ENCODE measurements at regions not wholly inside any gene's neighbourhood (a gene's known extent, or its start where the extent isn't known, plus 50 kb on each side); places are given as distances from the start of the nearest gene placed in this dataset.

GRCh38 chr14:50021261-50022031, 94.9 kb downstream of the VCPKMT start:
- intact Hi-C loops (cut with micrococcal nuclease) = no loop called here
- H3K4me1 Mint-ChIP-seq = peaks cover 18 to 20% of the 10 kb centered on the region in 2 donors
- peaks cover 0 to 11% of the 10 kb centered on the region in 2 donors for H3K9me3 Mint-ChIP-seq
- peak overlapping the region; percentile 79 for H3K4me3 Mint-ChIP-seq
- no peak for TF ChIP-seq CTCF (IDR thresholded peaks at IDR 0.05)
- peak overlapping the region; percentile 17 for H3K27ac ChIP-seq (ENCODE audit: low read length)
- H3K27me3 Mint-ChIP-seq (ENCODE audit: low read depth in 2 of 2) = no peaks in the 10 kb centered on the region
- peak in 2 of 3 donors; percentile 58 to 65 for ATAC-seq
- no peak overlapping the region for H3K4me3 ChIP-seq (ENCODE audit: low read length)
- peak overlapping the region; percentile 80 to 90 for H3K27ac Mint-ChIP-seq
- no peaks in the 10 kb centered on the region for H3K36me3 ChIP-seq (ENCODE audit: control insufficient read depth, insufficient read depth, low read length)
- peak in 1 of 2 donors; percentile 44 for DNase-seq
- WGBS (ENCODE audit: insufficient coverage) = 53% methylated on average over 5 of the region's 5 CpGs
- peaks cover 13% of the 10 kb centered on the region for H3K9me3 ChIP-seq (ENCODE audit: control insufficient read depth, insufficient read depth, low read length)
- peaks cover 7% of the 10 kb centered on the region for H3K36me3 Mint-ChIP-seq
- H3K27me3 ChIP-seq (ENCODE audit: control insufficient read depth, insufficient read depth, low read length) = no peaks in the 10 kb centered on the region
- peaks cover 10% of the 10 kb centered on the region for H3K4me1 ChIP-seq (ENCODE audit: control insufficient read depth, insufficient read depth, low read length)

DNA sequence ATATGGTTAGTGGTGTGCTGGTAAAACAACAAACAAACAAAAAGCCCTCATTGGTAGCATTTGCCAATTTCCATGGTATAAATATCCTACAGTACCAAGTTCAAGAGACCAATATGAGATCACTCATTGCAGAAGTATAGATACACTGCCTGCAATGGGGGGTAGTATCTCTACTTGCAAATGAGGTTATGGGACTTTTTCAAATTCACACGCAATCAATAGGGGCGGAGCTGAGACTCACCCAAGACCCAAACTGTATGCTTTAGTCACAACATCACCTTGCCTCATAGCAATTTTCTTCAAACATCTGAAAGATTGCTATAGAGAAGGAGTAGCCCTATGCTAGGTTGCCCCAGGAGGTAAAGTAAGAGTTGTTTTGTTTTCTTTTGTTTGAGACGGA, 93.7 kb downstream of the VCPKMT start:
- no peak overlapping the region for H3K27ac ChIP-seq (ENCODE audit: low read length)
- Mint-ChIP-seq H3K27ac (no peak overlapping the region), H3K36me3 (peaks cover 7% of the 10 kb centered on the region), H3K9me3 (peaks cover 0 to 11% of the 10 kb centered on the region in 2 donors), H3K4me3 (no peak overlapping the region), H3K4me1 (peaks cover 24 to 25% of the 10 kb centered on the region in 2 donors), H3K27me3 (ENCODE audit: low read depth in 2 of 2) (no peaks in the 10 kb centered on the region)
- no peaks in the 10 kb centered on the region for H3K27me3 ChIP-seq (ENCODE audit: control insufficient read depth, insufficient read depth, low read length)
- peaks cover 13% of the 10 kb centered on the region for H3K9me3 ChIP-seq (ENCODE audit: control insufficient read depth, insufficient read depth, low read length)
- H3K4me1 ChIP-seq (ENCODE audit: control insufficient read depth, insufficient read depth, low read length) = peaks cover 10% of the 10 kb centered on the region
- no peaks in the 10 kb centered on the region for H3K36me3 ChIP-seq (ENCODE audit: control insufficient read depth, insufficient read depth, low read length)
- intact Hi-C loops (cut with micrococcal nuclease) = no loop called here
- ATAC-seq = no peak
- no peak overlapping the region for H3K4me3 ChIP-seq (ENCODE audit: low read length)
- TF ChIP-seq CTCF (IDR thresholded peaks at IDR 0.05) = no peak
- DNase-seq = no peak
- WGBS (ENCODE audit: insufficient coverage) = 100% methylated on average over 2 of the region's 3 CpGs

DNA sequence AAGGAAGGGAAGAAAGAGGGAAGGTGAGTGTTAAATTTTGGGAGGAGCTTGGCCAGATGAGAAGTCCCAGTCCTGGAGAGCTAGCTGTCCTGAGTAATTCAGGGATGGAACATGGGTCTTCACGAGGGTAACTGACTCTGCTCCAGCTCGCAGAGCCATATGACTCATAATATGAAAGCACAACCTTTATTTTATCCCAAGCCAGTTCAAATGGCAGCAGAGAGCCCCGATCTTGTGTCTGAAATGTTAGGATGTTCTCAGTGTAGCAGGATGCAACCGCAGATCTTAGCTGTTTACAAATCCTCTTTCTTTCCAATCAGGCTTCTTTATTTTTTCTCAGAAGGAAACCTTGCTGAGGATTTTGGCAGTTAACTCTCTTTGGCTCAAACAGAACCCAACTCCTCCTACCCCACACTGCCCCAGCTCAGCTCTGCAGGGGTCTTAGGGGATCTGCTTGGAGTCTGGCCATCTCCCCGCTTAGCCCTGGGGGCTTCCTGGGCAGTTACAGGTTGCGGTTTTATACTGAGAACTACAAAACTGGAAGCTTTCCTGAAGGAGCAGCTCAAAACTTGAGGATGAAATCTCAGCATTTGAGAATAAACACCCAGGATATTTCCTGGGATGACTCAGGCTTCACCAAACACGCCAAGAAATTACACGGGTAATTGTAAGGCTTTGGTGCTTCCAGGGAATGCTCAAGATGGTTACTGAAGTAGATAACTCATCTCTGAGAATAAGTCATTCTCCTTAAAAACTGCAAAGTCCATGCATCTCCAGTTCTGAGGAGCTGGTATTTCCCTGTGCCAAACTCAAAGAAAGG, 92.5 kb downstream of the VCPKMT start:
- H3K27ac ChIP-seq (ENCODE audit: low read length) = no peak overlapping the region
- H3K4me3 ChIP-seq (ENCODE audit: low read length) = no peak overlapping the region
- Mint-ChIP-seq H3K27ac (no peak overlapping the region), H3K9me3 (peaks cover 0 to 11% of the 10 kb centered on the region in 2 donors), H3K4me1 (peaks cover 25 to 27% of the 10 kb centered on the region in 2 donors), H3K4me3 (no peak overlapping the region), H3K27me3 (ENCODE audit: low read depth in 2 of 2) (no peaks in the 10 kb centered on the region), H3K36me3 (peaks cover 7% of the 10 kb centered on the region)
- peaks cover 10% of the 10 kb centered on the region for H3K4me1 ChIP-seq (ENCODE audit: control insufficient read depth, insufficient read depth, low read length)
- no peaks in the 10 kb centered on the region for H3K27me3 ChIP-seq (ENCODE audit: control insufficient read depth, insufficient read depth, low read length)
- 97% methylated on average over 8 of the region's 8 CpGs for WGBS (ENCODE audit: insufficient coverage)
- peaks cover 13% of the 10 kb centered on the region for H3K9me3 ChIP-seq (ENCODE audit: control insufficient read depth, insufficient read depth, low read length)
- TF ChIP-seq CTCF (IDR thresholded peaks at IDR 0.05) = no peak
- intact Hi-C loops (cut with micrococcal nuclease) = no loop called here
- ATAC-seq (no peak), DNase-seq (no peak)
- no peaks in the 10 kb centered on the region for H3K36me3 ChIP-seq (ENCODE audit: control insufficient read depth, insufficient read depth, low read length)

Measured in natural killer cell (primary cell).